Neural progenitor cell (in vitro differentiated cells): ENCODE measurements at regions not wholly inside any gene's neighbourhood (a gene's known extent, or its start where the extent isn't known, plus 50 kb on each side); places are given as distances from the start of the nearest gene placed in this dataset.

Experiments used
- DNase-seq: peaks from one replicate; pipeline ENCODE4 v3.0.0-alpha.2; 2016; ENCODE audit warnings: low spot score
- H2AFZ ChIP-seq: fragments of 200-600 bp; sonication (generic); replicated peaks from 2 replicates; pipeline ENCODE4 v1.6.1; 2016; ENCODE audit warnings: antibody characterized with exemption
- H3F3A ChIP-seq: fragments of 200-600 bp; sonication (generic); 2 replicates; pipeline ENCODE4 v1.6.1; 2016; ENCODE audit warnings: antibody characterized with exemption, low read depth
- H3K27ac ChIP-seq: fragments of 200-600 bp; sonication (generic); 2 replicates; pipeline ENCODE4 v1.5.1; 2016; ENCODE audit warnings: mild to moderate bottlenecking
- H3K27me3 ChIP-seq: fragments of 200-600 bp; sonication (generic); 2 replicates; pipeline ENCODE4 v1.6.1; 2016; ENCODE audit warnings: mild to moderate bottlenecking, moderate library complexity
- H3K36me3 ChIP-seq: fragments of 200-600 bp; sonication (generic); 2 replicates; pipeline ENCODE4 v1.5.1; 2016
- H3K4me1 ChIP-seq: fragments of 200-600 bp; sonication (generic); 2 replicates; pipeline ENCODE4 v1.6.1; 2016; ENCODE audit warnings: mixed run types
- H3K4me2 ChIP-seq: fragments of 200-600 bp; sonication (generic); 2 replicates; pipeline ENCODE4 v1.6.1; 2016
- H3K4me3 ChIP-seq: fragments of 200-600 bp; sonication (generic); 2 replicates; pipeline ENCODE4 v1.5.1; 2016
- H3K79me2 ChIP-seq: fragments of 200-600 bp; sonication (generic); 2 replicates; pipeline ENCODE4 v1.6.1; 2016; ENCODE audit warnings: low read depth
- H3K9ac ChIP-seq: fragments of 200-600 bp; sonication (generic); 2 replicates; pipeline ENCODE4 v1.6.1; 2016
- H3K9me3 ChIP-seq: fragments of 200-600 bp; sonication (generic); 2 replicates; pipeline ENCODE4 v1.5.1; 2016; ENCODE audit warnings: low read depth
- H4K20me1 ChIP-seq: fragments of 200-600 bp; sonication (generic); 2 replicates; pipeline ENCODE4 v1.6.1; 2016; ENCODE audit warnings: low read depth
- H3K27ac Mint-ChIP-seq: 3 replicates; pipeline ENCODE4 v1.8.0; 2021; ENCODE audit warnings: mixed read lengths
- H3K27me3 Mint-ChIP-seq: 2 replicates; pipeline ENCODE4 v1.8.0; 2022; ENCODE audit warnings: low read depth, mild to moderate bottlenecking, inconsistent platforms, moderate library complexity, mixed read lengths; ENCODE audit not compliant: insufficient read depth
- H3K36me3 Mint-ChIP-seq: 3 replicates; pipeline ENCODE4 v1.8.0; 2021; ENCODE audit warnings: mixed read lengths
- H3K4me1 Mint-ChIP-seq: 3 replicates; pipeline ENCODE4 v1.8.0; 2021; ENCODE audit warnings: mixed read lengths
- H3K4me3 Mint-ChIP-seq: 3 replicates; pipeline ENCODE4 v1.8.0; 2021; ENCODE audit warnings: mild to moderate bottlenecking, moderate library complexity, mixed read lengths
- H3K9me3 Mint-ChIP-seq: 3 replicates; pipeline ENCODE4 v1.8.0; 2020; ENCODE audit warnings: mixed read lengths
- EZH2 ChIP-seq: fragments of 200-600 bp; sonication (generic); IDR thresholded peaks from 2 replicates; pipeline ENCODE4 v1.6.1; 2017; ENCODE audit warnings: antibody characterized with exemption, mild to moderate bottlenecking, moderate library complexity
- EZH2phosphoT487 ChIP-seq: fragments of 200-600 bp; sonication (generic); IDR thresholded peaks from 2 replicates; pipeline ENCODE4 v1.6.1; 2017; ENCODE audit warnings: antibody characterized with exemption
- TF ChIP-seq, protein P1 (sequence below): fragments of 200-600 bp; sonication (generic); IDR thresholded peaks from 2 replicates; pipeline ENCODE4 v1.5.1; 2017; ENCODE audit warnings: antibody characterized with exemption, mild to moderate bottlenecking

GRCh38 chrX:43005561-43005960 is 227.6 kb upstream of the PPP1R2C start:
- H3K9me3 ChIP-seq = no peaks in the 10 kb centered on the region
- H3K9me3 Mint-ChIP-seq = peaks cover 2% of the 10 kb centered on the region
- no peak overlapping the region for H3K27ac ChIP-seq
- no peak overlapping the region for H3K4me2 ChIP-seq
- H3F3A ChIP-seq = peaks cover 7% of the 10 kb centered on the region
- H3K36me3 Mint-ChIP-seq = no peaks in the 10 kb centered on the region
- H4K20me1 ChIP-seq = no peaks in the 10 kb centered on the region
- no peak overlapping the region for H2AFZ ChIP-seq
- no peak for DNase-seq
- no peaks in the 10 kb centered on the region for H3K27me3 Mint-ChIP-seq
- H3K9ac ChIP-seq = no peak overlapping the region
- H3K4me3 ChIP-seq = no peak overlapping the region
- peaks cover 30% of the 10 kb centered on the region for H3K4me1 ChIP-seq
- TF ChIP-seq, protein P1, sequence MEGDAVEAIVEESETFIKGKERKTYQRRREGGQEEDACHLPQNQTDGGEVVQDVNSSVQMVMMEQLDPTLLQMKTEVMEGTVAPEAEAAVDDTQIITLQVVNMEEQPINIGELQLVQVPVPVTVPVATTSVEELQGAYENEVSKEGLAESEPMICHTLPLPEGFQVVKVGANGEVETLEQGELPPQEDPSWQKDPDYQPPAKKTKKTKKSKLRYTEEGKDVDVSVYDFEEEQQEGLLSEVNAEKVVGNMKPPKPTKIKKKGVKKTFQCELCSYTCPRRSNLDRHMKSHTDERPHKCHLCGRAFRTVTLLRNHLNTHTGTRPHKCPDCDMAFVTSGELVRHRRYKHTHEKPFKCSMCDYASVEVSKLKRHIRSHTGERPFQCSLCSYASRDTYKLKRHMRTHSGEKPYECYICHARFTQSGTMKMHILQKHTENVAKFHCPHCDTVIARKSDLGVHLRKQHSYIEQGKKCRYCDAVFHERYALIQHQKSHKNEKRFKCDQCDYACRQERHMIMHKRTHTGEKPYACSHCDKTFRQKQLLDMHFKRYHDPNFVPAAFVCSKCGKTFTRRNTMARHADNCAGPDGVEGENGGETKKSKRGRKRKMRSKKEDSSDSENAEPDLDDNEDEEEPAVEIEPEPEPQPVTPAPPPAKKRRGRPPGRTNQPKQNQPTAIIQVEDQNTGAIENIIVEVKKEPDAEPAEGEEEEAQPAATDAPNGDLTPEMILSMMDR = no peak
- TF ChIP-seq EZH2phosphoT487 (no peak), EZH2 (no peak)
- H3K4me1 Mint-ChIP-seq = peaks cover 5% of the 10 kb centered on the region
- no peaks in the 10 kb centered on the region for H3K36me3 ChIP-seq
- no peak overlapping the region for H3K27ac Mint-ChIP-seq
- H3K4me3 Mint-ChIP-seq = no peak overlapping the region
- H3K79me2 ChIP-seq = no peaks in the 10 kb centered on the region
- no peaks in the 10 kb centered on the region for H3K27me3 ChIP-seq

DNA sequence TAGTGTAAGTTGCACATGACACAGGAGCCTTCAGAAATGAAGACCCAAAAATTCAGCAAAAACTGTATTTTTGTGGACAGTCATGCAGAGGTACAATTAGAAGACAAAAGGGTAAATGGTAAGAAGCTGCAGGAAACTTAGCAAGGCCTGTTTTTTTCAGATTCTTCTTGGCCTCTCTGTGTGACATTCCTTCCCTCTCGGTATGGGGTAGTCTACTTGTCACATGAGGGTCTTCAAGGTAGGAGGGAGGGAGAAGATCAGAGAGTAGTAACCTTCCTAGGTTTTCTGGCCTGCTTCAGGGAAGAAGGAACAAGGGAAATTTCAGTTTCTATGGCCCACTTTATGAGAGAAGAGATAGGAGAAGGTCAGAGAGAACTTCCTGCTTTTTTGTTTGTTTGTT is 230.4 kb upstream of the PPP1R2C start:
- no peak overlapping the region for H3K27ac ChIP-seq
- H3K9me3 Mint-ChIP-seq = no peaks in the 10 kb centered on the region
- no peaks in the 10 kb centered on the region for H3K27me3 Mint-ChIP-seq
- H3K79me2 ChIP-seq = no peaks in the 10 kb centered on the region
- H3K36me3 Mint-ChIP-seq = no peaks in the 10 kb centered on the region
- peaks cover 7% of the 10 kb centered on the region for H3F3A ChIP-seq
- no peak overlapping the region for H3K4me3 Mint-ChIP-seq
- DNase-seq = no peak
- H2AFZ ChIP-seq = no peak overlapping the region
- no peak for TF ChIP-seq EZH2phosphoT487
- no peak for TF ChIP-seq EZH2
- TF ChIP-seq, protein P1 = no peak
- peaks cover 30% of the 10 kb centered on the region for H3K4me1 ChIP-seq
- no peaks in the 10 kb centered on the region for H3K36me3 ChIP-seq
- no peak overlapping the region for H3K9ac ChIP-seq
- H3K9me3 ChIP-seq = no peaks in the 10 kb centered on the region
- no peaks in the 10 kb centered on the region for H3K27me3 ChIP-seq
- no peaks in the 10 kb centered on the region for H4K20me1 ChIP-seq
- H3K4me2 ChIP-seq = no peak overlapping the region
- no peak overlapping the region for H3K27ac Mint-ChIP-seq
- H3K4me3 ChIP-seq = no peak overlapping the region
- H3K4me1 Mint-ChIP-seq = peaks cover 5% of the 10 kb centered on the region

GRCh38 chrX:43016021-43016420 is 238.1 kb upstream of the PPP1R2C start:
- Histone ChIP-seq H3K36me3 (no peaks in the 10 kb centered on the region), H3K4me3 (no peak overlapping the region), H3K27me3 (no peaks in the 10 kb centered on the region), H3K9me3 (no peaks in the 10 kb centered on the region), H3K9ac (no peak overlapping the region), H3K79me2 (no peaks in the 10 kb centered on the region), H3F3A (no peaks in the 10 kb centered on the region), H3K27ac (no peak overlapping the region), H3K4me2 (no peak overlapping the region), H2AFZ (no peak overlapping the region), H3K4me1 (no peaks in the 10 kb centered on the region), H4K20me1 (no peaks in the 10 kb centered on the region)
- H3K4me1 Mint-ChIP-seq = no peaks in the 10 kb centered on the region
- DNase-seq = no peak
- no peak overlapping the region for H3K4me3 Mint-ChIP-seq
- no peak overlapping the region for H3K27ac Mint-ChIP-seq
- H3K9me3 Mint-ChIP-seq = peaks cover 2% of the 10 kb centered on the region
- H3K27me3 Mint-ChIP-seq = no peaks in the 10 kb centered on the region
- no peaks in the 10 kb centered on the region for H3K36me3 Mint-ChIP-seq
- no peak for TF ChIP-seq EZH2phosphoT487
- no peak for TF ChIP-seq EZH2
- TF ChIP-seq, protein P1 = no peak
